Psoas muscle (tissue), 7 donors: ENCODE measurements at regions not wholly inside any gene's neighbourhood (a gene's known extent, or its start where the extent isn't known, plus 50 kb on each side); places are given as distances from the start of the nearest gene placed in this dataset.

Source experiments
- ATAC-seq, 4 donors: fragments of 200-7000 bp; cut with Tn5 transposase; one replicate each; pipeline ENCODE4 v1.9.1; 2020; ENCODE audit warnings: moderate library complexity in 3 of 4, mild to moderate bottlenecking in 2 of 4
- DNase-seq, 2 donors: peaks; one replicate each; pipeline ENCODE4 v3.0.0-alpha.2; 2020
- H3K27ac ChIP-seq: fragments of 200-600 bp; one replicate; pipeline ENCODE4 v1.8.0; 2022
- H3K27me3 ChIP-seq, 3 donors: fragments of 200-600 bp in 1 of 3; one replicate each; pipeline versions ENCODE4 v1.6.1 to v1.8.0; 2013 to 2022; ENCODE audit warnings: low read length in 2 of 3, mild to moderate bottlenecking in 2 of 3, moderate library complexity in 1 of 3; ENCODE audit not compliant: insufficient read depth in 3 of 3
- H3K36me3 ChIP-seq, 2 donors: fragments of 200-600 bp in 1 of 2; one replicate each; pipeline versions ENCODE4 v1.6.1 to v1.8.0; 2013 to 2022; ENCODE audit warnings: low read depth in 1 of 2, mild to moderate bottlenecking in 1 of 2, moderate library complexity in 1 of 2; ENCODE audit not compliant: insufficient read depth in 1 of 2
- H3K4me1 ChIP-seq: fragments of 200-600 bp; one replicate; pipeline ENCODE4 v1.8.0; 2022
- H3K4me3 ChIP-seq: fragments of 200-600 bp; one replicate; pipeline ENCODE4 v1.8.0; 2022; ENCODE audit warnings: mild to moderate bottlenecking
- H3K9me3 ChIP-seq: fragments of 200-600 bp; one replicate; pipeline ENCODE4 v1.8.0; 2022
- WGBS, 3 donors: extraction: QIAGEN DNeasy Blood & Tissue Kit; methylation state at CpG; one replicate each; pipeline versions ENCODE4 v1.1.6 to v1.1.7; 2013; 5-methylcytosine and 5-hydroxymethylcytosine counted together
- intact Hi-C, 2 donors: fragments of 100-400 bp; cut with DNase I; formaldehyde crosslinking; loops; one replicate each; pipeline versions ENCODE4 v1.11.0 to v1.14.2; 2022
- TF ChIP-seq, protein P1 (sequence below): fragments of 200-600 bp; IDR thresholded peaks from one replicate; pipeline ENCODE4 v1.8.0; 2022; ENCODE audit warnings: antibody characterized with exemption
- donor health status: healthy with polysubstance abuse.
- donor health status: DM: no; HTN: no; CAD: no; lungs with moderate emphysema.
- donor health status: Bipolar disorder and iron deficiency.
- donor health status: healthy.
- donor health status: DM: yes; HTN: yes; CAD: no.
- donor health status: DM: no; HTN: no; CAD: no.
- donor health status: DM: yes; HTN: yes; CAD: no.

DNA sequence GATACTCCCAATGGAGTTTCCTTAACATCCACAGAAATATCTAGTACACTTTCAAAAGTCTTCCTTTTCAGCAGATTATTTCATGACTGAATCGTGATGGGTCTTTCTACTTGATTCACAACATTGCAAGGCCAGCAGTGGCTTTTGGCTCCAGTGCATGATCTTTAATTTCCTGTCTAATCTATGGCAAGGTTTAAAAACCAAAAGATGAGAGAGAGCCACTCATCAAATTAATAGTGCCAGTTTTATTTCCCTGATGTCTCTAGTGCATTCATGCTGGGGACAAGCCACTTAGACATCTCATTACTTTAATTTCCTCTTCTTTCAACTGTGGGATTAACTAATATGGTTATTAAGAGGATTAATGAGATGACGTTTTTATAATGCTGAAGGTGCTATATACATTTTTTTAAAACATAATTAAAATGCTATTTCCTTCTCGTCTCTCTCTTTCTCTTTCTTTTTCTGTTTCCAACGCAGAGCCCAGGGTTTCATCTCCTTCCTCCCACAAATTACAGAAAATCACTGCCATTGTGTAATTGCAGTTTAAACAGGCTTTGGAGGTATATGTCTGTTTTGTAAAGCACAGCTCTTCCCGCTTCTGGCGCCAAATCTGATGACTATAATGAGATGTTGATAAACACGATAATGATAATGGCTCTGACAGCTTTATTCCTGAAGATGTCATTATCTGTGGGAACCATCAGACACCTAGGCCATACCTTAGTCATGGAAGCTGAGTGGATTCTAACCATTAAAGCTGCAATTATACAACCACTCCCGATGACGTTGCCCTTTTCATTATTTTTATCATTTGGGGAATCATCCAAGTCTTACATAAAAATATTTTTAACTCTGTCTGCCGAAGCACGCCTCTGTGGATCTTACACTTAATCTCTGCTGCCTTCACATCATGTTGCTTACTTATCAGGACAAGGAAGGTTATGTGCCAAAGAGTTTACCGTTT lies 103.1 kb upstream of the PPM1H start:
- ATAC-seq, result no peak
- H3K4me3 ChIP-seq, result no peak overlapping the region

DNA sequence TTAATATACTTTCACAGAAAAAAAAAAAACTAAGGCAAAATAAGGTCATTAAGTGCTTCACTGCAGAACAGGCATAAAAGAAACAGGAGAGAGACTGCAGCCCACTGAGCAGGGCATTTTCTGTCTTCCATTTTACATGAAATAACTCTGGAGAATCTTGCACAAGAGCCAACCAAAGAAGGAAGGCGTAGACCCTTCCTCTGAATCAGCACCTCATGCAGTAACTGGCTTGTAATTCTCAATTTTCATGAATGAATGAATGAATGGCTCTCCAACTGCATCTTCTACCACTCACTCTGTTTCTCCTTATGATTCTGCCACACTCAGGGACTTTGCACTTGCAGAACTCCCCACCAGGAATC lies 102.0 kb upstream of the PPM1H start:
- TF ChIP-seq, protein P1, sequence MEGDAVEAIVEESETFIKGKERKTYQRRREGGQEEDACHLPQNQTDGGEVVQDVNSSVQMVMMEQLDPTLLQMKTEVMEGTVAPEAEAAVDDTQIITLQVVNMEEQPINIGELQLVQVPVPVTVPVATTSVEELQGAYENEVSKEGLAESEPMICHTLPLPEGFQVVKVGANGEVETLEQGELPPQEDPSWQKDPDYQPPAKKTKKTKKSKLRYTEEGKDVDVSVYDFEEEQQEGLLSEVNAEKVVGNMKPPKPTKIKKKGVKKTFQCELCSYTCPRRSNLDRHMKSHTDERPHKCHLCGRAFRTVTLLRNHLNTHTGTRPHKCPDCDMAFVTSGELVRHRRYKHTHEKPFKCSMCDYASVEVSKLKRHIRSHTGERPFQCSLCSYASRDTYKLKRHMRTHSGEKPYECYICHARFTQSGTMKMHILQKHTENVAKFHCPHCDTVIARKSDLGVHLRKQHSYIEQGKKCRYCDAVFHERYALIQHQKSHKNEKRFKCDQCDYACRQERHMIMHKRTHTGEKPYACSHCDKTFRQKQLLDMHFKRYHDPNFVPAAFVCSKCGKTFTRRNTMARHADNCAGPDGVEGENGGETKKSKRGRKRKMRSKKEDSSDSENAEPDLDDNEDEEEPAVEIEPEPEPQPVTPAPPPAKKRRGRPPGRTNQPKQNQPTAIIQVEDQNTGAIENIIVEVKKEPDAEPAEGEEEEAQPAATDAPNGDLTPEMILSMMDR, result no peak
- no peaks in the 10 kb centered on the region for H3K4me1 ChIP-seq
- no peaks in the 10 kb centered on the region for H3K36me3 ChIP-seq
- no peak overlapping the region for H3K4me3 ChIP-seq
- WGBS, 3 donors, result 63 to 71% (median 64%) methylated on average over 1 of the region's 1 CpG
- no peak overlapping the region for H3K27ac ChIP-seq
- no peaks in the 10 kb centered on the region for H3K9me3 ChIP-seq
- peaks cover 0 to 3% (median 0%) of the 10 kb centered on the region in 3 donors for H3K27me3 ChIP-seq
- intact Hi-C loops, result no loop called here
- no peak for ATAC-seq
- no peak for DNase-seq

More for the DNA sequence above, 103.1 kb upstream of the PPM1H start:
- H3K4me1 ChIP-seq, result no peaks in the 10 kb centered on the region
- H3K27ac ChIP-seq, result no peak overlapping the region
- intact Hi-C loops, result no loop called here
- peaks cover 0 to 3% (median 0%) of the 10 kb centered on the region in 3 donors for H3K27me3 ChIP-seq
- no peak for DNase-seq
- TF ChIP-seq, protein P1, result no peak
- H3K9me3 ChIP-seq, result no peaks in the 10 kb centered on the region
- 70 to 73% (median 71%) methylated on average over 12 of the region's 12 CpGs for WGBS, 3 donors
- no peaks in the 10 kb centered on the region for H3K36me3 ChIP-seq

DNA sequence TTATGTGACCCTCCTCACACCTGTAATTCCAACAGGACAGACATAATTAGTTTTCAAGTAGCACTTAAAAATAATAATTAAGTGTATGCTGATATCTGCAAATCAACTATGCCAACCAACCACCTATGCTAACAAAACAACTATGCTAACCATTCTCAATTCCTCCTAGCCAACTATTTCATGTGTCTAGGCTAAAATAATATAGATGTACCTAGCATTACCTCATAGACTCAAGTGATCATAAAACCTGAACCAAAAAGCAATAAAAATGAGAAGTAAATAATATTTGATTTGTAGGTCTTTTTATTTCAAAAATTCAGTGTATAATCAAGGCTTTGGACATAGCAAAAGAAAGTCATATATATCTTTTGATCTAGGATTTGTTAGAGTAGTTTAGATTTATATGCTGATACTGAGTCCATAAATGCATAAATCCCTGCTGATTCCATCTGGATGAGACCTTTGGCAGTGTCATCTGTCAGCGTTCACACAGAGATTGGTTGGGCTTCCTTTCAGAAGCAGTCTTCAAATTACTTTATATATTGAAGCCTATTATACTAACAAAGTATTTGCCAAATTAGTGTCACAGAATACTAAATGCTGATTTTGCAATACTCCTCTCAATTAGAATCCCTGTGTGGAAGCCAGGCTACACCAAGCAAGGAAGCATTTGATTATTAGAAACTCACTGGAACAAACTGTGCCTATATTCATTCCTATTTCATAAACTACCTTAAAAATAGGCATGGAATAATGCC lies 101.4 kb upstream of the PPM1H start:
- no peaks in the 10 kb centered on the region for H3K4me1 ChIP-seq
- no peak for DNase-seq
- 18 to 27% (median 26%) methylated on average over 1 of the region's 1 CpG for WGBS, 3 donors
- TF ChIP-seq, protein P1, result no peak
- intact Hi-C loops, result no loop called here
- H3K27ac ChIP-seq, result no peak overlapping the region
- H3K27me3 ChIP-seq, result peaks cover 0 to 3% (median 0%) of the 10 kb centered on the region in 3 donors
- no peak for ATAC-seq
- no peak overlapping the region for H3K4me3 ChIP-seq
- no peaks in the 10 kb centered on the region for H3K36me3 ChIP-seq
- no peaks in the 10 kb centered on the region for H3K9me3 ChIP-seq

- TF ChIP-seq, protein P1, result no peak
- intact Hi-C loops, result no loop called here
- H3K36me3 ChIP-seq, result no peaks in the 10 kb centered on the region
- H3K9me3 ChIP-seq, result no peaks in the 10 kb centered on the region
- H3K27me3 ChIP-seq, result peaks cover 0 to 3% (median 0%) of the 10 kb centered on the region in 3 donors
- ATAC-seq (no peak), DNase-seq (no peak)
- no peak overlapping the region for H3K4me3 ChIP-seq
- 86 to 93% (median 93%) methylated on average over 5 of the region's 5 CpGs for WGBS, 3 donors
- H3K27ac ChIP-seq, result no peak overlapping the region
- no peaks in the 10 kb centered on the region for H3K4me1 ChIP-seq
Observed at GRCh38 chr12:63034601-63035000, 99.7 kb upstream of the PPM1H start.
